ENCODE measurements at regions not wholly inside any gene's neighbourhood (a gene's known extent, or its start where the extent isn't known, plus 50 kb on each side); places are given as distances from the start of the nearest gene placed in this dataset.

DNA sequence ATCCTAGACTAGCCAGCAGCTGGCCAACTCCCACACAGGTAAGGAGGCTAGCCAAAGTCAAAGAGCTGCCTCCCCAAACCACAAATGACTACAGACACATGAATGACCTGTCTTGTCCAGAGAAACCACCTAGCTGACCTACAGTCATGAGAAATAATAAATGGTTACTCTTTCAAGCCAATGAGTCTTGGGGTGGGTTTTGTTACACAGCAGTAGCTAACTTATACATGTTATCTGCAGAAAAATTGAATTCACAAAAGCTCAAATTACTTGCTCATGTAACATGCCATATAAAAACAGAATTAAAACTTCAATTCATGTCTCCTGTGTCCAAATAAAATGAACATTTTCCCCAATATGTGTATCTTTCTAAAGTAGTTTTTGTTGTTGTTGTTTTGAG, 307.4 kb upstream of the NR2F2 start:
- Histone ChIP-seq H2AFZ (ENCODE audit: low read depth, low read length) (no peak overlapping the region), H3K27me3 (ENCODE audit: low read depth, low read length) (peaks cover 8% of the 10 kb centered on the region; the same call in 1 of the 2 replicates), H3K36me3 (replicated peaks; ENCODE audit: low read depth, low read length) (no peaks in the 10 kb centered on the region), H3K27ac (ENCODE audit: low read length) (no peak overlapping the region), H4K20me1 (ENCODE audit: insufficient read depth, low read length) (no peaks in the 10 kb centered on the region), H3K4me2 (ENCODE audit: low read length) (no peak overlapping the region), H3K9me3 (ENCODE audit: insufficient read depth, low read length) (no peaks in the 10 kb centered on the region), H3K4me1 (ENCODE audit: low read length) (no peaks in the 10 kb centered on the region), H3K79me2 (ENCODE audit: low read length) (no peaks in the 10 kb centered on the region), H3K4me3 (ENCODE audit: low read length) (no peak overlapping the region), H3K9ac (ENCODE audit: low read length) (no peak overlapping the region)
- TF ChIP-seq EZH2phosphoT487 (IDR thresholded peaks at IDR 0.05; ENCODE audit: low read depth), result no peak
- TF ChIP-seq, protein P1, sequence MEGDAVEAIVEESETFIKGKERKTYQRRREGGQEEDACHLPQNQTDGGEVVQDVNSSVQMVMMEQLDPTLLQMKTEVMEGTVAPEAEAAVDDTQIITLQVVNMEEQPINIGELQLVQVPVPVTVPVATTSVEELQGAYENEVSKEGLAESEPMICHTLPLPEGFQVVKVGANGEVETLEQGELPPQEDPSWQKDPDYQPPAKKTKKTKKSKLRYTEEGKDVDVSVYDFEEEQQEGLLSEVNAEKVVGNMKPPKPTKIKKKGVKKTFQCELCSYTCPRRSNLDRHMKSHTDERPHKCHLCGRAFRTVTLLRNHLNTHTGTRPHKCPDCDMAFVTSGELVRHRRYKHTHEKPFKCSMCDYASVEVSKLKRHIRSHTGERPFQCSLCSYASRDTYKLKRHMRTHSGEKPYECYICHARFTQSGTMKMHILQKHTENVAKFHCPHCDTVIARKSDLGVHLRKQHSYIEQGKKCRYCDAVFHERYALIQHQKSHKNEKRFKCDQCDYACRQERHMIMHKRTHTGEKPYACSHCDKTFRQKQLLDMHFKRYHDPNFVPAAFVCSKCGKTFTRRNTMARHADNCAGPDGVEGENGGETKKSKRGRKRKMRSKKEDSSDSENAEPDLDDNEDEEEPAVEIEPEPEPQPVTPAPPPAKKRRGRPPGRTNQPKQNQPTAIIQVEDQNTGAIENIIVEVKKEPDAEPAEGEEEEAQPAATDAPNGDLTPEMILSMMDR (IDR thresholded peaks at IDR 0.05; ENCODE audit: low read depth, low read length), result no peak

DNA sequence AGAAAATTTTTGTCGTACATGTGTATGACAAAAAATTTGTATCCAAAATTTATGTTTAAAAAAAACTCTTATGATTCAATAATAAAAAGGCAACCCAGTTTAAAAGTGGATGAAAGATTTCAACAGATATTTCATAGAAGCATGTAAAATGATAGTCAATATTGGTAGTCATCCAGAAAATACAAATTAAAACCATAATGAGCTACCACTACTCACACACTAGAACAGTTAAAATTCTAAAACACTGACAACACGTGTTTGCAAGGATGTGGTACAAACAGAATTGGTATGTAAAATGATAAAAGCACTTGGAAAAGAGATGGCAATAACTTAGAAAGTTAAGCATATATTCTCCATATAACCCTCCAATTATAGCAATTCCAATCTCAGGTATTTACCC, 303.0 kb upstream of the NR2F2 start:
- H3K79me2 ChIP-seq (ENCODE audit: low read length), result no peaks in the 10 kb centered on the region
- H3K9ac ChIP-seq (ENCODE audit: low read length), result no peak overlapping the region
- H3K4me2 ChIP-seq (ENCODE audit: low read length), result no peak overlapping the region
- no peaks in the 10 kb centered on the region for H3K4me1 ChIP-seq (ENCODE audit: low read length)
- no peak overlapping the region for H2AFZ ChIP-seq (ENCODE audit: low read depth, low read length)
- peaks cover 20% of the 10 kb centered on the region; the same call in 1 of the 2 replicates for H3K27me3 ChIP-seq (ENCODE audit: low read depth, low read length)
- H3K36me3 ChIP-seq (replicated peaks; ENCODE audit: low read depth, low read length), result no peaks in the 10 kb centered on the region
- no peaks in the 10 kb centered on the region for H4K20me1 ChIP-seq (ENCODE audit: insufficient read depth, low read length)
- TF ChIP-seq EZH2phosphoT487 (IDR thresholded peaks at IDR 0.05; ENCODE audit: low read depth), result no peak
- TF ChIP-seq, protein P1 (IDR thresholded peaks at IDR 0.05; ENCODE audit: low read depth, low read length), result no peak
- no peaks in the 10 kb centered on the region for H3K9me3 ChIP-seq (ENCODE audit: insufficient read depth, low read length)
- no peak overlapping the region for H3K4me3 ChIP-seq (ENCODE audit: low read length)
- H3K27ac ChIP-seq (ENCODE audit: low read length), result no peak overlapping the region

DNA sequence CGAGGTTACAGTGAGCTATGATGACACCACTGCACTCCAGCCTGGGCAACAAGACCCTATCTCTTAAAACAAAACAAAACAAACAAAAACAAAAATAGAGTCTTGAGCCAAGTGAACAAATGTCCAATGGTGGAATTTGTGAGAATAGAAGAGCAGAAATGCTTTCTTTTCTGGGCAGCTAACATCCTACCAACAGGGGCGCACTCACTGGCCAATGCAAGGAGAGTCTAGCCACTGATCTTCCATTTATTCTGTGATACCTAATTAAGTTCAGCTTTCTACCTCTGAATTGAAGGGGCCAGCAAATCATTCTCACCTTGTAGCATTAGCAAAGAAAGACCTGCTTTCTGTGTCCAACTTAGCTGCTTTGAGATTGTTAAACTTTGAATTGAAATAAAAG, 301.9 kb upstream of the NR2F2 start:
- no peak overlapping the region for H2AFZ ChIP-seq (ENCODE audit: low read depth, low read length)
- no peak overlapping the region for H3K4me2 ChIP-seq (ENCODE audit: low read length)
- H3K79me2 ChIP-seq (ENCODE audit: low read length), result no peaks in the 10 kb centered on the region
- no peak overlapping the region for H3K9ac ChIP-seq (ENCODE audit: low read length)
- H3K4me3 ChIP-seq (ENCODE audit: low read length), result no peak overlapping the region
- H3K27ac ChIP-seq (ENCODE audit: low read length), result no peak overlapping the region
- H3K36me3 ChIP-seq (replicated peaks; ENCODE audit: low read depth, low read length), result no peaks in the 10 kb centered on the region
- peaks cover 24% of the 10 kb centered on the region for H3K27me3 ChIP-seq (ENCODE audit: low read depth, low read length)
- TF ChIP-seq, protein P1 (IDR thresholded peaks at IDR 0.05; ENCODE audit: low read depth, low read length), result no peak
- TF ChIP-seq EZH2phosphoT487 (IDR thresholded peaks at IDR 0.05; ENCODE audit: low read depth), result no peak
- H3K9me3 ChIP-seq (ENCODE audit: insufficient read depth, low read length), result no peaks in the 10 kb centered on the region
- no peaks in the 10 kb centered on the region for H3K4me1 ChIP-seq (ENCODE audit: low read length)
- no peaks in the 10 kb centered on the region for H4K20me1 ChIP-seq (ENCODE audit: insufficient read depth, low read length)

DNA sequence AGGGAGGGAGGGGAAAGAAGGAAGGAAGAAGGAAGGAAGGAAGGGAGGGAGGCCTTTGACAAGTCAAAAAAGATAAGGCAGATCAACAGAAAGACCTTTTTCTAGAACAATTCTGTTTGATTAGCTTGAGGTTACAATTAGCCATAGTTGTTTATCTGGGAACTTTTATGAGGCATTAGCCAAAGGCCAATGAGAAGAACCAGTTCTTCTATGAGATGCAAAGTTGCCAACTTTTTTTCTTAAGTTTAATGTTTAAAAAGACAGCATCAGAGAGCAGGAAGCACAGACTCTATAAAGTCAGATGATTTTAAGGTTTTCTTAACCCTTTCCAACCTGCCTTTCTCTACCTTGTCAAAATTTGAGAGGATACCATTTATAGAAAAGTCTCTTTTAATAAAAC, 301.3 kb upstream of the NR2F2 start:
- H4K20me1 ChIP-seq (ENCODE audit: insufficient read depth, low read length), result no peaks in the 10 kb centered on the region
- H3K9me3 ChIP-seq (ENCODE audit: insufficient read depth, low read length), result no peaks in the 10 kb centered on the region
- no peak overlapping the region for H3K9ac ChIP-seq (ENCODE audit: low read length)
- H3K4me1 ChIP-seq (ENCODE audit: low read length), result no peaks in the 10 kb centered on the region
- no peak overlapping the region for H3K4me3 ChIP-seq (ENCODE audit: low read length)
- no peaks in the 10 kb centered on the region for H3K36me3 ChIP-seq (replicated peaks; ENCODE audit: low read depth, low read length)
- H3K79me2 ChIP-seq (ENCODE audit: low read length), result no peaks in the 10 kb centered on the region
- peaks cover 24% of the 10 kb centered on the region for H3K27me3 ChIP-seq (ENCODE audit: low read depth, low read length)
- H2AFZ ChIP-seq (ENCODE audit: low read depth, low read length), result no peak overlapping the region
- no peak overlapping the region for H3K27ac ChIP-seq (ENCODE audit: low read length)
- TF ChIP-seq, protein P1 (IDR thresholded peaks at IDR 0.05; ENCODE audit: low read depth, low read length), result no peak
- no peak for TF ChIP-seq EZH2phosphoT487 (IDR thresholded peaks at IDR 0.05; ENCODE audit: low read depth)
- no peak overlapping the region for H3K4me2 ChIP-seq (ENCODE audit: low read length)

All from OCI-LY3 (cell line).